GM21717 (cell line): ENCODE measurements at regions not wholly inside any gene's neighbourhood (a gene's known extent, or its start where the extent isn't known, plus 50 kb on each side); places are given as distances from the start of the nearest gene placed in this dataset.

Experiments
- ATAC-seq: cut with Tn5 transposase; IDR thresholded peaks from one replicate; pipeline ENCODE4 v1.9.1; 2021; ENCODE audit warnings: mild to moderate bottlenecking, moderate library complexity; ENCODE audit not compliant: unreplicated experiment

GRCh38 chr9:13762209-13762608 lies 482.7 kb upstream of the MPDZ start:
- no peak for ATAC-seq

DNA sequence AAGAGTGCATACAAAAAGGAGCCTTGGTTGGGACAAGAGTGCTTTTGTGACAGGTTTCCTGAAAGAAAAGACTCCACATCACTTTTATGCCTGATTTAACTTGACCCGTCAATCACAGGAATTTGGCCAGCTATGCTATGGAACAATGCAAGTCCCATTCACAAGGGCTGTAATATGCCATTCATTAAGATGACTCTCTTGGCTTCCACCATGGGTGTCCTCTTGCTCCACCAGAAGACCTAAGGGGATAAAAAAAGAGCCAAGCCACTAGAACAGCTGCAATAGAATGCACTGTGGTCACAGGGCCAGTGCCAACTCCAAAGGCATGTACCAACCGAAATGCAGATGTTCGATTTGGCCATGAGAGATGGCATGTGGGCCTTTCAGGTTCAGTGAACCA lies 480.1 kb upstream of the MPDZ start:
- ATAC-seq: no peak

DNA sequence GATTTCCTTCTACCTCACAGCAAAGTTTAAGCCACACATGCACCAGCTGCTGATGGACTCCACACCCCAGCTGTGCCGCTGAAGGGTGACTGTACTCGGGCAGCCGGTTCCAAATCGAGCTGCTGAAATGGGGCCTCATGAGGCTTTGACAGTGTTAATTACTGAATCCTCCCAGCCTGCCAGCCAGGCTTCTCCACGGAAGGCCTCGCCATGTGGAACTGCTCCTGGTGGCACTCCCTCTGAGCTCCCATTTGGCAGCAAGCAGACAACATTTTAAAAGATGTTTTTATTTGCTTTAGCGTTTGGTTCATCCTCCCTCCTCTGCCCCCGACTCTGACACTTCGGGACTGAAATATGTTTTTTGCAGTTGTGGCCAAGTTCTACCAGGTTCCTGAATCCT lies 479.4 kb upstream of the MPDZ start:
- ATAC-seq: no peak

GRCh38 chr9:13756943-13757342 lies 477.5 kb upstream of the MPDZ start:
- ATAC-seq: no peak

DNA sequence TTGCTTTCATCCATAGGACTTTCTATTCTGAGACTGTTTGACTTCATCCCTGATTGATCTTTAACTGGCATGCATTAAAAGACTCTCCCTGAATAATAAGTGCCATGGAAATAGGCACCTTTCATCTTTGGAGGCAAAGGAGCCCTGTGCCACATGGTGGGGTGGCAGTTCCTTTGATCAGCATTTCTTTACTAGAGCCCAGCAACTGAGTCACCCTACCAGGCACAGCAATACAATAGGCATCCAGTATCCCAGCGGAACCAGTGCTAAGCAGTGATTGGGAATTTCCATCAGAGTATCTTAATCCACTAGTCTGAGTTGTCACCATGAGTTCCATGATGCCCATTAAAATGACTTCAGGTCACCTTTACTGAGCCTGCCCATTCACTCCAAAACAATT lies 476.1 kb upstream of the MPDZ start:
- ATAC-seq: no peak

DNA sequence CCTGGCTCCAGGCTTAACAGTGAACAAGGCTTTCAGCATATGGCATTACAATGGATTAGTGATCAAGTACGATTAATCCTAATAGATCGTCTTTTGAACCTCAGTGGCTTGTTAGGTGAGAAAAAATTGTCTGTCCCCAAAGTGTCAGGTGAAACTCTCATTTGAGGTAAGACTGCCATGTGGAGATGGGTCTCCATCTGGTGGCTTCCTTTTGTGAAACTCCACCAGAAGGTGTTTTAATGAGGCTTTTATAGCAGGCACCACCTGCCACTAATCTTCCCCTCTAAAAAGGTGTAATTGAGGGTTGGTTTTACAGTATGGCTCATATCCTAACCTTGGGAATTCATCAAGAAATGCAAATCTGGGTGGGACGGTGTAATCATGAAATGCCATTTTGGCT lies 471.1 kb upstream of the MPDZ start:
- no peak for ATAC-seq

GRCh38 chr9:13750061-13750460 lies 470.6 kb upstream of the MPDZ start:
- no peak for ATAC-seq

GRCh38 chr9:13746876-13747275 lies 467.4 kb upstream of the MPDZ start:
- ATAC-seq: no peak

GRCh38 chr9:13744261-13744901 lies 464.9 kb upstream of the MPDZ start:
- no peak for ATAC-seq

- no peak for ATAC-seq
Observed at GRCh38 chr9:13737885-13738284, 458.4 kb upstream of the MPDZ start.

GRCh38 chr9:13735181-13735580 lies 455.7 kb upstream of the MPDZ start:
- ATAC-seq: no peak

- no peak for ATAC-seq
Observed at GRCh38 chr9:13734601-13735000, 455.1 kb upstream of the MPDZ start.

GRCh38 chr9:13732290-13732689 lies 452.8 kb upstream of the MPDZ start:
- ATAC-seq: no peak

- no peak for ATAC-seq
Observed at GRCh38 chr9:13731637-13732036, 452.1 kb upstream of the MPDZ start.

DNA sequence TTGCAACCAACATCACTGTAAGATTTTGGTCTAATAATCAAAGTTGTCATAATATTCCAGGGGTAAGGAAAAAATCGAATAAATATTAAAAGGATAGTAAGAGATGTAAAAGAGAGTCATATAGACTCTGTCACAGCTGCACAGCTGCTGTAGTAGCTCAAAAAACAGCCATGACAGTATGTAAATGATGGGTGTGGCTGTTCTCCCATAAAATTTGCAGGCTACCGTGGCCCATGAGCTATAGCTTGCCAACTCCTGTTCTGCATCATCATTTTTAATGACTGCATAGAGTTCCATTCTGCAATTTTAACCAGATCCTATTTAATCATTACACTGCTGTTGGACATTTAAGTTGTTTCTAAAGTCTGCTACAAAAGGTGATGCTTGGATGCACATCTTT lies 450.5 kb upstream of the MPDZ start:
- no peak for ATAC-seq

DNA sequence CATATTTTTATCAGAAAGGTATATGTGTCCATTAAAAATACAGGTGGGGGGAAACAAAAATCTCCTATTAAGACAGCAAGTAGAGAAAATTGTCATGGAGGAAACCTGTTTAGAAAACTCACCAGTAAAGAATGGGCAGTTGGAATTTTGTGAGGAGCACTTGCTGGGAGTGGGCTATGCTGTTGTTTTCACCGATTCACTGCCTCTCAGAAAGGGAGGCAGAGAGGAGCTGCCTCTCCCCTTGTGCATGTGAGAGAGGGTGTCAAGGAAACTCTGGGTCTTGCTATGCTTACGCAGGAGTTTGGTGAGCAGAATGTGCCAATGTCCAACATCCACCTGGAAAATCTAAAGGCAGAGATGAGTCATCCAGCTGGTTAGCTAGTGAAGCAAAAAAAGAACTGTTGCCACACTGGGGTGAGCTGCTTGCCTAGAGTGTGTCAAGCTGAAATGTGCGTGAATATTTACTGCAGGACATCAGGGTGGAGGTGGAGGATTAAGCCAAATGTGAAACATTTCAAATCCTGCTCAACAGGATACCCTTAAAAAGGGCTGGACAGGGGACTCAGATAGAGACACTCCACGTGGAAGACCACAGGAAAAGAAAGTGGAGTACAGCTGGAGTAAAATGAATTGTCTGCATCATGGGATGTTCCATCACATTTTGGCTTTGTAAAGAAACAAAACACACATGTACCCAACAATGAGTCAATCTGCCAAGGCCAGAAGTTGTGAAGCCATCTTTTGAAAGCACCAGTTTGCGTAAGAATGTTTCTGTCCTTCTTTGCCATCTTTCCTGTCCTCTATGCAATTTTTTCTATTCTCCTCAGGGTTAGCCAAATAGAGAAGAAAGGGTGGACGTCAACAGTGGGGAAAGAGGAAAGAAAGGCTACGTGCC lies 449.7 kb upstream of the MPDZ start:
- ATAC-seq: no peak

GRCh38 chr9:13728131-13728530 lies 448.6 kb upstream of the MPDZ start:
- no peak for ATAC-seq

DNA sequence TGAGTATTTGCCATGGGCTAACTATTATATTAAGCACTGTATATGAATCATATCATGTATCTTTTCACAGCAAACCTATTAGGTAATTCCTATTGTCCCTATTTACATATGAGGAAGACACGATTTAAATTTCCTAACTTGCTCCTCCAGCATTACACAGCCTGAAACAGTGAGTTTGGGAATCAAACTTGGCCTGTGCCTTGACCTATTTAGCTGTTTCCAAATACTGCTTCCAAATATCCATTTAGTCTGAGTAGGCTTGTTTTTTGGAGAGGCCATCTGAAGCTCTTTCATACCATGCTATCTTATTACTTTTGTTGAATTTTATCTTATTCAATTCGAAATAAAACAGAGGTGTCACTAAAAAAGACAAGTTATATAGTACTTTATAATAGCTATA lies 447.3 kb upstream of the MPDZ start:
- no peak for ATAC-seq

DNA sequence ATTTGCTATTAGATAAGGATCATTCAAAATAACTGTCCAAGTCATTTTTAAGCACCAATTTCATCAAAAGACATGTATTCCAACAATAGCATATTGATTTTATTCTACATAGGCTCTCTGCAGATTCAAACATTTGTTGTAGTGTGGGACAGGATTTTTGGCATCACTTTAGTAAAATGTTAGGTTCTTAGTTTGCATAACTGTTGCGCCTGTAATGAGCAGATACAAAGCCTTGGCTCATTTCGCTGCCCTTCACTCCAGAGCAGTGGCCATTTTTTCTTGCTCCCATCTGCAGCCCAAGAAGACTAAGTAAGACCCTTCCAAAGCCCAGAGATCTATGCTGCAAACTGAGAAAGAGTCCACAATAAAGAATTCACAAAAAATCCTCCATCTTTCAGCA lies 446.0 kb upstream of the MPDZ start:
- no peak for ATAC-seq

GRCh38 chr9:13721481-13722235 lies 442.2 kb upstream of the MPDZ start:
- no peak for ATAC-seq

DNA sequence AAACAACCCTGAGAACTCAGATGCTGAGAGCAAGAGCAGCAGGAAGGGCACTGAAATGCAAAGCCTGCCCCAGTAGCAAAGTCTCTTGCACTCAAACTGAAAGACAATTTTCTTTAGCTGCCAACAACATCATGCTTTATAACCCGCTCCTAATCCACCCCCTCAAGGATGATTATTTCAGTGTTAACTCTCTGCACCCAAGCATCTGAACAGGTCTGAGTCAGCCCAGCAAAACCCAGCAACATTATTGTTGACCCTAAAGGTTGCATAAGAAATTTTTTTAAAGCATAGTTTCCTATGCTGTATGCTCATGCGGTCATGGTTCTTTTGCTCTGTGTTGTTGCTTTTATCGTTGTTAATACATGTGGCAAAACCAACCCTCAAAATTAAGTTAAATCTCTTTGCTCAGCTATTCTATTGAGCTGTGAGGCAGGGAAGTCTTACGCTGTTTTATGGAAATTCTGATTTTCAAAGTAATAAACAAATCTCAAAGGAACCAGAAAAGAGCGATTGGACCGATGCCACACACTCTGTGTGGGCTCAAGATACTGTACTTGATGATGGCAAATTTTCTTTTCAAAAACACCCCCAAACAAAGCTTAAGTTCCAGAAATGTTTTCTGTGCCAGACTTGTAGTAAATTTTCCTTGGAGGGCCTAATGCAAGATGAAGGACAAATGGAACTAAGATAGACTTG lies 440.6 kb upstream of the MPDZ start:
- no peak for ATAC-seq
